ENCODE measurements at regions not wholly inside any gene's neighbourhood (a gene's known extent, or its start where the extent isn't known, plus 50 kb on each side); places are given as distances from the start of the nearest gene placed in this dataset.

- TF ChIP-seq CTCF (IDR thresholded peaks at IDR 0.05), result no peak
- DNase-seq (ENCODE audit: extremely low spot score, unreplicated experiment), result no peak
- Mint-ChIP-seq H3K27ac (ENCODE audit: unreplicated experiment) (no peak overlapping the region), H3K4me1 (ENCODE audit: unreplicated experiment) (no peaks in the 10 kb centered on the region), H3K27me3 (ENCODE audit: unreplicated experiment) (no peaks in the 10 kb centered on the region), H3K36me3 (ENCODE audit: unreplicated experiment) (no peaks in the 10 kb centered on the region), H3K4me3 (ENCODE audit: unreplicated experiment) (no peak overlapping the region), H3K9me3 (ENCODE audit: unreplicated experiment) (no peaks in the 10 kb centered on the region)
These were observed 70.9 kb upstream of the HMCN1 start for GRCh38 chr1:185663332-185663731.

- H3K36me3 Mint-ChIP-seq (ENCODE audit: unreplicated experiment), result no peaks in the 10 kb centered on the region
- no peak for TF ChIP-seq CTCF (IDR thresholded peaks at IDR 0.05)
- no peak overlapping the region for H3K4me3 Mint-ChIP-seq (ENCODE audit: unreplicated experiment)
- no peaks in the 10 kb centered on the region for H3K27me3 Mint-ChIP-seq (ENCODE audit: unreplicated experiment)
- H3K27ac Mint-ChIP-seq (ENCODE audit: unreplicated experiment), result no peak overlapping the region
- H3K9me3 Mint-ChIP-seq (ENCODE audit: unreplicated experiment), result no peaks in the 10 kb centered on the region
- no peaks in the 10 kb centered on the region for H3K4me1 Mint-ChIP-seq (ENCODE audit: unreplicated experiment)
- no peak for DNase-seq (ENCODE audit: extremely low spot score, unreplicated experiment)
These were observed 72.2 kb upstream of the HMCN1 start for GRCh38 chr1:185661971-185662370.

DNA sequence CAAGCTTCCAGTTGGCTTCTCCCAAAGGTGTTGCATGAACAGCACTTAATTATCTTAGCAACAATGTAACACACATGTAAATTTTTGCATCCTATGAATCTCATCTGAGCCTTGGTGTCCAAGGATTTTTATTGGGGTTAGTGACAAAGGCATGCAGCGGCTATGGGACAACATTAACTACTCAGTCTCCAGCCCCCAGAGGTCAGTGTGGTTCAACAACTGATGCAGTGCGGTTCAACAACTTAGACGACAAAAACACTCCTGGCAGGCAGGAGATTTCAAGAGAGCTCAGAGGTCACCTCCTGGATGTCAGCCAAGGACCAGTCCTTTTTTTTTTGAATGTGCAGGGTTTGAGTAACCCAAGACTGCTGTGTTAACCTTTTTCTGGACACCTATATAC, 77.5 kb upstream of the HMCN1 start:
- Mint-ChIP-seq H3K27ac (ENCODE audit: unreplicated experiment) (no peak overlapping the region), H3K9me3 (ENCODE audit: unreplicated experiment) (peaks cover 3% of the 10 kb centered on the region), H3K27me3 (ENCODE audit: unreplicated experiment) (no peaks in the 10 kb centered on the region), H3K4me1 (ENCODE audit: unreplicated experiment) (peaks cover 12% of the 10 kb centered on the region), H3K36me3 (ENCODE audit: unreplicated experiment) (no peaks in the 10 kb centered on the region), H3K4me3 (ENCODE audit: unreplicated experiment) (no peak overlapping the region)
- no peak for TF ChIP-seq CTCF (IDR thresholded peaks at IDR 0.05)
- no peak for DNase-seq (ENCODE audit: extremely low spot score, unreplicated experiment)

GRCh38 chr1:185654952-185655314, 79.3 kb upstream of the HMCN1 start:
- TF ChIP-seq CTCF (IDR thresholded peaks at IDR 0.05), result no peak
- Mint-ChIP-seq H3K27me3 (ENCODE audit: unreplicated experiment) (no peaks in the 10 kb centered on the region), H3K36me3 (ENCODE audit: unreplicated experiment) (peaks cover 1% of the 10 kb centered on the region), H3K9me3 (ENCODE audit: unreplicated experiment) (peaks cover 3% of the 10 kb centered on the region), H3K4me1 (ENCODE audit: unreplicated experiment) (peaks cover 23% of the 10 kb centered on the region), H3K4me3 (ENCODE audit: unreplicated experiment) (no peak overlapping the region), H3K27ac (ENCODE audit: unreplicated experiment) (no peak overlapping the region)
- no peak for DNase-seq (ENCODE audit: extremely low spot score, unreplicated experiment)

- DNase-seq (ENCODE audit: extremely low spot score, unreplicated experiment), result no peak
- no peak overlapping the region for H3K27ac Mint-ChIP-seq (ENCODE audit: unreplicated experiment)
- TF ChIP-seq CTCF (IDR thresholded peaks at IDR 0.05), result no peak
These were observed 79.8 kb upstream of the HMCN1 start for GRCh38 chr1:185654199-185654951.

More at GRCh38 chr1:185654199-185654951, 79.8 kb upstream of the HMCN1 start:
- Mint-ChIP-seq H3K4me3 (ENCODE audit: unreplicated experiment) (no peak overlapping the region), H3K4me1 (ENCODE audit: unreplicated experiment) (peaks cover 28% of the 10 kb centered on the region), H3K9me3 (ENCODE audit: unreplicated experiment) (peaks cover 3% of the 10 kb centered on the region), H3K27me3 (ENCODE audit: unreplicated experiment) (no peaks in the 10 kb centered on the region), H3K36me3 (ENCODE audit: unreplicated experiment) (peaks cover 2% of the 10 kb centered on the region)

Measured in osteocyte (in vitro differentiated cells).